ENCODE measurements at regions not wholly inside any gene's neighbourhood (a gene's known extent, or its start where the extent isn't known, plus 50 kb on each side); places are given as distances from the start of the nearest gene placed in this dataset.

- FAIRE-seq: no peak
- TF ChIP-seq POLR2A (IDR thresholded peaks at IDR 0.05; ENCODE audit: low read depth, low read length): no peak
- no peak for DNase-seq (ENCODE audit: insufficient read length, low spot score)
Observed at GRCh38 chr20:23229989-23230388, 120.6 kb upstream of the NXT1 start.

- FAIRE-seq (no peak), DNase-seq (ENCODE audit: insufficient read length, low spot score) (no peak)
- TF ChIP-seq POLR2AphosphoS5 (IDR thresholded peaks at IDR 0.05; ENCODE audit: low read depth, low read length): no peak
- no peak for TF ChIP-seq TAF1 (IDR thresholded peaks at IDR 0.05; ENCODE audit: low read depth, low read length)
- TF ChIP-seq SPI1 (IDR thresholded peaks at IDR 0.05; ENCODE audit: low read depth, low read length): no peak
- no peak for TF ChIP-seq PAX5 (IDR thresholded peaks at IDR 0.05; ENCODE audit: insufficient read depth, low read length, severe bottlenecking)
- TF ChIP-seq POLR2A (IDR thresholded peaks at IDR 0.05; ENCODE audit: low read depth, low read length): no peak
- no peak for TF ChIP-seq POU2F2 (IDR thresholded peaks at IDR 0.05; ENCODE audit: low read depth, low read length)
Observed at GRCh38 chr20:23228912-23229311, 121.7 kb upstream of the NXT1 start.

- TF ChIP-seq PAX5 (IDR thresholded peaks at IDR 0.05; ENCODE audit: insufficient read depth, low read length, severe bottlenecking) (no peak), SPI1 (IDR thresholded peaks at IDR 0.05; ENCODE audit: low read depth, low read length) (no peak), POLR2AphosphoS5 (IDR thresholded peaks at IDR 0.05; ENCODE audit: low read depth, low read length) (no peak)
- DNase-seq (ENCODE audit: insufficient read length, low spot score): no peak
- FAIRE-seq: no peak
Observed at GRCh38 chr20:23227976-23228375, 122.6 kb upstream of the NXT1 start.

GRCh38 chr20:23227274-23227673, 123.3 kb upstream of the NXT1 start:
- TF ChIP-seq PAX5 (IDR thresholded peaks at IDR 0.05; ENCODE audit: insufficient read depth, low read length, severe bottlenecking) (no peak), POLR2A (IDR thresholded peaks at IDR 0.05; ENCODE audit: low read depth, low read length) (no peak), TAF1 (IDR thresholded peaks at IDR 0.05; ENCODE audit: low read depth, low read length) (no peak), POLR2AphosphoS5 (IDR thresholded peaks at IDR 0.05; ENCODE audit: low read depth, low read length) (no peak), SPI1 (IDR thresholded peaks at IDR 0.05; ENCODE audit: low read depth, low read length) (no peak), POU2F2 (IDR thresholded peaks at IDR 0.05; ENCODE audit: low read depth, low read length) (no peak)
- FAIRE-seq (no peak), DNase-seq (ENCODE audit: insufficient read length, low spot score) (no peak)

GRCh38 chr20:23226612-23227265, 123.9 kb upstream of the NXT1 start:
- FAIRE-seq: no peak
- TF ChIP-seq SPI1 (IDR thresholded peaks at IDR 0.05; ENCODE audit: low read depth, low read length) (no peak), PAX5 (IDR thresholded peaks at IDR 0.05; ENCODE audit: insufficient read depth, low read length, severe bottlenecking) (no peak), POU2F2 (IDR thresholded peaks at IDR 0.05; ENCODE audit: low read depth, low read length) (no peak), POLR2A (IDR thresholded peaks at IDR 0.05; ENCODE audit: low read depth, low read length) (no peak), TAF1 (IDR thresholded peaks at IDR 0.05; ENCODE audit: low read depth, low read length) (no peak), POLR2AphosphoS5 (IDR thresholded peaks at IDR 0.05; ENCODE audit: low read depth, low read length) (no peak)
- DNase-seq (ENCODE audit: insufficient read length, low spot score): no peak

GRCh38 chr20:23225407-23226060, 125.1 kb upstream of the NXT1 start:
- DNase-seq (ENCODE audit: insufficient read length, low spot score) (no peak), FAIRE-seq (no peak)
- TF ChIP-seq POLR2AphosphoS5 (IDR thresholded peaks at IDR 0.05; ENCODE audit: low read depth, low read length) (no peak), PAX5 (IDR thresholded peaks at IDR 0.05; ENCODE audit: insufficient read depth, low read length, severe bottlenecking) (no peak), POLR2A (IDR thresholded peaks at IDR 0.05; ENCODE audit: low read depth, low read length) (no peak), POU2F2 (IDR thresholded peaks at IDR 0.05; ENCODE audit: low read depth, low read length) (no peak), TAF1 (IDR thresholded peaks at IDR 0.05; ENCODE audit: low read depth, low read length) (no peak), SPI1 (IDR thresholded peaks at IDR 0.05; ENCODE audit: low read depth, low read length) (no peak)

GRCh38 chr20:23224806-23225205, 125.8 kb upstream of the NXT1 start:
- TF ChIP-seq POLR2AphosphoS5 (IDR thresholded peaks at IDR 0.05; ENCODE audit: low read depth, low read length): no peak
- TF ChIP-seq PAX5 (IDR thresholded peaks at IDR 0.05; ENCODE audit: insufficient read depth, low read length, severe bottlenecking): no peak
- no peak for TF ChIP-seq POLR2A (IDR thresholded peaks at IDR 0.05; ENCODE audit: low read depth, low read length)
- TF ChIP-seq SPI1 (IDR thresholded peaks at IDR 0.05; ENCODE audit: low read depth, low read length): no peak
- no peak for TF ChIP-seq POU2F2 (IDR thresholded peaks at IDR 0.05; ENCODE audit: low read depth, low read length)
- TF ChIP-seq TAF1 (IDR thresholded peaks at IDR 0.05; ENCODE audit: low read depth, low read length): no peak
- DNase-seq (ENCODE audit: insufficient read length, low spot score): no peak
- no peak for FAIRE-seq

GRCh38 chr20:23223908-23224580, 126.5 kb upstream of the NXT1 start:
- DNase-seq (ENCODE audit: insufficient read length, low spot score) (no peak), FAIRE-seq (no peak)
- TF ChIP-seq PAX5 (IDR thresholded peaks at IDR 0.05; ENCODE audit: insufficient read depth, low read length, severe bottlenecking): no peak
- TF ChIP-seq POLR2A (IDR thresholded peaks at IDR 0.05; ENCODE audit: low read depth, low read length): no peak
- no peak for TF ChIP-seq POLR2AphosphoS5 (IDR thresholded peaks at IDR 0.05; ENCODE audit: low read depth, low read length)
- TF ChIP-seq TAF1 (IDR thresholded peaks at IDR 0.05; ENCODE audit: low read depth, low read length): no peak
- no peak for TF ChIP-seq POU2F2 (IDR thresholded peaks at IDR 0.05; ENCODE audit: low read depth, low read length)
- no peak for TF ChIP-seq SPI1 (IDR thresholded peaks at IDR 0.05; ENCODE audit: low read depth, low read length)

- no peak for DNase-seq (ENCODE audit: insufficient read length, low spot score)
- FAIRE-seq: no peak
- no peak for TF ChIP-seq POLR2A (IDR thresholded peaks at IDR 0.05; ENCODE audit: low read depth, low read length)
- TF ChIP-seq PAX5 (IDR thresholded peaks at IDR 0.05; ENCODE audit: insufficient read depth, low read length, severe bottlenecking): no peak
- no peak for TF ChIP-seq POU2F2 (IDR thresholded peaks at IDR 0.05; ENCODE audit: low read depth, low read length)
- TF ChIP-seq POLR2AphosphoS5 (IDR thresholded peaks at IDR 0.05; ENCODE audit: low read depth, low read length): no peak
- TF ChIP-seq SPI1 (IDR thresholded peaks at IDR 0.05; ENCODE audit: low read depth, low read length): no peak
- TF ChIP-seq TAF1 (IDR thresholded peaks at IDR 0.05; ENCODE audit: low read depth, low read length): no peak
Observed at GRCh38 chr20:23222531-23223200, 127.9 kb upstream of the NXT1 start.

Data from GM12891 (cell line).